PC-9 (cell line): ENCODE measurements at regions not wholly inside any gene's neighbourhood (a gene's known extent, or its start where the extent isn't known, plus 50 kb on each side); places are given as distances from the start of the nearest gene placed in this dataset.

Experiments used
- BruUV-seq: library from RNA; stranded (reverse); fragments of 400-500 nt; replicated peaks from 2 replicates; lab custom pipeline; 2021; lab: Mats Ljungman, UMichigan
- CTCF ChIA-PET: fragments of 300-600 bp; sonication (Branson Sonifier 250); formaldehyde crosslinking; loops from one replicate; lab custom pipeline; 2022; ENCODE audit warnings: antibody characterized with exemption; lab: Charles Lee
- POLR2A ChIA-PET: fragments of 300-600 bp; sonication (Branson Sonifier 250); formaldehyde crosslinking; loops from one replicate; lab custom pipeline; 2022; ENCODE audit warnings: antibody characterized with exemption; ENCODE audit not compliant: unreplicated experiment; lab: Charles Lee
- DNase-seq, 2 experiments: peaks; one replicate each; pipeline versions ENCODE4 v3.0.0 to v3.0.0-alpha.2; 2015 to 2022; ENCODE audit warnings: mixed read lengths in 1 of 2
- H2AFZ ChIP-seq: fragments of 200-600 bp; sonication (generic); 2 replicates; pipeline ENCODE4 v1.8.1; 2017; ENCODE audit warnings: antibody characterized with exemption
- H3F3A ChIP-seq: fragments of 200-600 bp; sonication (generic); 2 replicates; pipeline ENCODE4 v1.8.1; 2017; ENCODE audit warnings: antibody characterized with exemption, mild to moderate bottlenecking, low read depth; ENCODE audit not compliant: insufficient read depth
- H3K27ac ChIP-seq: fragments of 200-600 bp; sonication (generic); 2 replicates; pipeline ENCODE4 v1.6.1; 2016; ENCODE audit warnings: mixed run types
- H3K27me3 ChIP-seq: fragments of 200-600 bp; sonication (generic); 2 replicates; pipeline ENCODE4 v1.6.1; 2016; ENCODE audit warnings: low read depth, mixed run types; ENCODE audit not compliant: insufficient read depth
- H3K36me3 ChIP-seq: fragments of 200-600 bp; sonication (generic); 2 replicates; pipeline ENCODE4 v1.6.1; 2016; ENCODE audit warnings: low read depth, mixed run types
- H3K4me1 ChIP-seq: fragments of 200-600 bp; sonication (generic); replicated peaks from 2 replicates; pipeline ENCODE4 v1.6.1; 2016; ENCODE audit warnings: mixed run types; ENCODE audit not compliant: insufficient read depth
- H3K4me2 ChIP-seq: fragments of 200-600 bp; sonication (generic); 2 replicates; pipeline ENCODE4 v1.6.1; 2017; ENCODE audit warnings: mixed run types
- H3K4me3 ChIP-seq: fragments of 200-600 bp; sonication (generic); 2 replicates; pipeline ENCODE4 v1.6.1; 2016; ENCODE audit warnings: mixed run types
- H3K79me2 ChIP-seq: fragments of 200-600 bp; sonication (generic); 2 replicates; pipeline ENCODE4 v1.6.1; 2017; ENCODE audit warnings: low read depth, mixed run types
- H3K9me2 ChIP-seq: fragments of 200-600 bp; sonication (generic); 2 replicates; pipeline ENCODE4 v1.8.1; 2017; ENCODE audit warnings: mild to moderate bottlenecking; ENCODE audit not compliant: insufficient read depth
- H3K9me3 ChIP-seq: fragments of 200-600 bp; sonication (generic); 2 replicates; pipeline ENCODE4 v1.8.1; 2016; ENCODE audit warnings: low read depth; ENCODE audit not compliant: insufficient read depth
- H4K20me1 ChIP-seq: fragments of 200-600 bp; sonication (generic); 2 replicates; pipeline ENCODE4 v1.8.1; 2017; ENCODE audit not compliant: insufficient read depth
- EZH2 ChIP-seq: fragments of 200-600 bp; sonication (generic); IDR thresholded peaks from 2 replicates; pipeline ENCODE4 v1.8.0; 2017; ENCODE audit warnings: antibody characterized with exemption, low read depth
- intact Hi-C: fragments of 100-400 bp; cut with micrococcal nuclease; formaldehyde crosslinking; loops from one replicate; pipeline ENCODE4 v1.10.0; 2022; ENCODE audit not compliant: unreplicated experiment
- TF ChIP-seq, protein P1 (sequence below): fragments of 200-600 bp; sonication (generic); conservative IDR thresholded peaks from 2 replicates; pipeline ENCODE4 v1.6.1; 2017; ENCODE audit warnings: mixed run types, antibody characterized with exemption, mild to moderate bottlenecking, moderate library complexity

DNA sequence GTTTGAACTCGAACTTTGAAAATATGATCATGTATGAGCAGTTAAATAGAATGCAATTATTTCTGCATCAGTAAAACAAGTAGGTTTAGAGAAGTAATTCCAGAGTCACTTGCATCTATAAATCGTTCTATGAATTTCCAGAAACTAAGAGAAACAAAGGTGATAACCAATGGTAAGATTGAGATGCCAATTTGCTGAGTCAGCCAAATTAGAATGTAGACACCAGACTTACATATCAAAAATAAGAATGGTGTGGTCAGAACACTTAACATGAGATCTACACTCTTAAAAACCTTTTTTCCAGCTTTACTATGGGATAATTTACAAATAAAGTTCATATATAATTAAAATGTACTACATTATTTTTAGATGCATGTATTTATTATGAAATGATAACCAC, 1435.9 kb downstream of the OTOL1 start:
- ChIA-PET CTCF (no interaction called here), POLR2A (no interaction called here)
- Histone ChIP-seq H4K20me1 (no peaks in the 10 kb centered on the region), H3K27me3 (no peaks in the 10 kb centered on the region), H3K4me1 (no peaks in the 10 kb centered on the region), H3K79me2 (no peaks in the 10 kb centered on the region), H3K4me3 (no peak overlapping the region), H2AFZ (no peak overlapping the region), H3K27ac (no peak overlapping the region), H3K4me2 (no peak overlapping the region), H3K9me3 (no peaks in the 10 kb centered on the region), H3K36me3 (no peaks in the 10 kb centered on the region), H3K9me2 (no peaks in the 10 kb centered on the region; the same call in 1 of the 2 replicates), H3F3A (no peaks in the 10 kb centered on the region)
- intact Hi-C loops: no loop called here
- TF ChIP-seq, protein P1, sequence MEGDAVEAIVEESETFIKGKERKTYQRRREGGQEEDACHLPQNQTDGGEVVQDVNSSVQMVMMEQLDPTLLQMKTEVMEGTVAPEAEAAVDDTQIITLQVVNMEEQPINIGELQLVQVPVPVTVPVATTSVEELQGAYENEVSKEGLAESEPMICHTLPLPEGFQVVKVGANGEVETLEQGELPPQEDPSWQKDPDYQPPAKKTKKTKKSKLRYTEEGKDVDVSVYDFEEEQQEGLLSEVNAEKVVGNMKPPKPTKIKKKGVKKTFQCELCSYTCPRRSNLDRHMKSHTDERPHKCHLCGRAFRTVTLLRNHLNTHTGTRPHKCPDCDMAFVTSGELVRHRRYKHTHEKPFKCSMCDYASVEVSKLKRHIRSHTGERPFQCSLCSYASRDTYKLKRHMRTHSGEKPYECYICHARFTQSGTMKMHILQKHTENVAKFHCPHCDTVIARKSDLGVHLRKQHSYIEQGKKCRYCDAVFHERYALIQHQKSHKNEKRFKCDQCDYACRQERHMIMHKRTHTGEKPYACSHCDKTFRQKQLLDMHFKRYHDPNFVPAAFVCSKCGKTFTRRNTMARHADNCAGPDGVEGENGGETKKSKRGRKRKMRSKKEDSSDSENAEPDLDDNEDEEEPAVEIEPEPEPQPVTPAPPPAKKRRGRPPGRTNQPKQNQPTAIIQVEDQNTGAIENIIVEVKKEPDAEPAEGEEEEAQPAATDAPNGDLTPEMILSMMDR: no peak
- no peak for TF ChIP-seq EZH2
- no TSS peak for BruUV-seq
- no peak for DNase-seq

DNA sequence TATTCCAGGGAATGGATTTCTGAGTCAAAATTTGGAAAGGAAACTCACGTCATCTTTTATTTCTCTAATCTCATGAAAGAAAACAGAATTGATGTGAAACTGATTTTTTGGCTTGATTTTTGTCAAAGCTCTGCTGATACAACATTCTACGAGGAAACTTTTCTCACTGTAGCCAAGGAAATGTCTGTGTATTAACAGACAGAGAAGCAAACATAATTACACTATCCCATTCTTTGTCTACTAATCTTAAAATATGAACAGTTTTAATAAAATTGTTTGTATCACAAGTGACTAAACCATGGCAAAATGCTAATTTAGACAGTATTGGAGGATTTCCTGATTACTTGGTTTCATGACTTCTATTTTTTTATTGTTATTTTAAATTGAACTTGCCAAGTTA, 1437.0 kb downstream of the OTOL1 start:
- CTCF ChIA-PET: no interaction called here
- H3K36me3 ChIP-seq: no peaks in the 10 kb centered on the region

DNA sequence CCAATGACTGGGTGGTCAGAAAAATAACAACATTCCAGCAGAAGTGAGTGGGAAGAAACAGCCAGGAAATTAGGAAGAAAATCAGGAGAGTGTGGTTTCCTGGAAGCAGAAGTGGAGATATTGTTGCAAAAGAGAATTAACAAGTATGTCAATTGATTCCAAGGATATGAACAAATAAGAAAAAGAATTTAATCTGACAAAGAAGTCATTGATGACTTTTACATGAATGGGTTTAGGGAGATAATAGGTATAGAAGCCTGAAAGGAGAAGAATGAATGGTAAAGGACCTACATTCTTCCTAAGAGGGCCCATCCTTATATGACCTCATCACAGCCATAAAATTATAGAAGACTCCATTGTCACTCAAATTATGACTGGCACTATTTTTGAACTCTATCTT, 1440.1 kb downstream of the OTOL1 start:
- Histone ChIP-seq H3F3A (no peaks in the 10 kb centered on the region), H3K4me1 (no peaks in the 10 kb centered on the region), H4K20me1 (no peaks in the 10 kb centered on the region), H3K79me2 (no peaks in the 10 kb centered on the region), H3K9me3 (no peaks in the 10 kb centered on the region; the same call in 1 of the 2 replicates), H3K36me3 (no peaks in the 10 kb centered on the region), H3K27ac (no peak overlapping the region), H3K4me3 (no peak overlapping the region), H3K4me2 (no peak overlapping the region), H3K9me2 (no peaks in the 10 kb centered on the region; the same call in none of the 2 replicates), H2AFZ (no peak overlapping the region), H3K27me3 (no peaks in the 10 kb centered on the region)
- BruUV-seq: no TSS peak
- TF ChIP-seq, protein P1: no peak
- no peak for TF ChIP-seq EZH2
- intact Hi-C loops: no loop called here
- ChIA-PET CTCF (no interaction called here), POLR2A (no interaction called here)
- no peak for DNase-seq

More for the DNA sequence above, 1437.0 kb downstream of the OTOL1 start:
- Histone ChIP-seq H3K4me2 (no peak overlapping the region), H3K9me2 (no peaks in the 10 kb centered on the region; the same call in none of the 2 replicates), H3F3A (no peaks in the 10 kb centered on the region), H2AFZ (no peak overlapping the region), H4K20me1 (no peaks in the 10 kb centered on the region), H3K4me1 (no peaks in the 10 kb centered on the region), H3K4me3 (no peak overlapping the region), H3K27me3 (no peaks in the 10 kb centered on the region), H3K9me3 (no peaks in the 10 kb centered on the region; the same call in 1 of the 2 replicates), H3K79me2 (no peaks in the 10 kb centered on the region), H3K27ac (no peak overlapping the region)
- no peak for TF ChIP-seq EZH2
- TF ChIP-seq, protein P1: no peak
- no TSS peak for BruUV-seq
- intact Hi-C loops: no loop called here
- POLR2A ChIA-PET: no interaction called here
- DNase-seq: no peak
